Type B pancreatic cell (in vitro differentiated cells): ENCODE measurements at regions not wholly inside any gene's neighbourhood (a gene's known extent, or its start where the extent isn't known, plus 50 kb on each side); places are given as distances from the start of the nearest gene placed in this dataset.

Source experiments
- DNase-seq: peaks from one replicate; pipeline ENCODE4 v3.0.0; 2021; ENCODE audit warnings: mixed read lengths; ENCODE audit not compliant: unreplicated experiment; ENCODE audit errors: extremely low spot score
- H3K27ac Mint-ChIP-seq: 2 replicates; pipeline ENCODE4 v1.8.0; 2021; ENCODE audit warnings: mild to moderate bottlenecking, mixed read lengths
- H3K27me3 Mint-ChIP-seq: 2 replicates; pipeline ENCODE4 v1.8.0; 2021; ENCODE audit warnings: mixed read lengths
- H3K36me3 Mint-ChIP-seq: 2 replicates; pipeline ENCODE4 v1.8.0; 2021; ENCODE audit warnings: mixed read lengths
- H3K4me1 Mint-ChIP-seq: one replicate; pipeline ENCODE4 v1.8.0; 2021; ENCODE audit warnings: mixed read lengths; ENCODE audit not compliant: unreplicated experiment
- H3K4me3 Mint-ChIP-seq: 2 replicates; pipeline ENCODE4 v1.8.0; 2021; ENCODE audit warnings: mild to moderate bottlenecking, mixed read lengths
- H3K9me3 Mint-ChIP-seq: 2 replicates; pipeline ENCODE4 v1.8.0; 2021; ENCODE audit warnings: mixed read lengths
- TF ChIP-seq, protein P1 (sequence below): fragments of 200-600 bp; sonication (generic); conservative IDR thresholded peaks from 2 replicates; pipeline ENCODE4 v1.5.0; 2021; ENCODE audit warnings: antibody characterized with exemption, mild to moderate bottlenecking

GRCh38 chr20:57004951-57005933 lies 261.2 kb downstream of the BMP7 start:
- H3K36me3 Mint-ChIP-seq: no peaks in the 10 kb centered on the region

DNA sequence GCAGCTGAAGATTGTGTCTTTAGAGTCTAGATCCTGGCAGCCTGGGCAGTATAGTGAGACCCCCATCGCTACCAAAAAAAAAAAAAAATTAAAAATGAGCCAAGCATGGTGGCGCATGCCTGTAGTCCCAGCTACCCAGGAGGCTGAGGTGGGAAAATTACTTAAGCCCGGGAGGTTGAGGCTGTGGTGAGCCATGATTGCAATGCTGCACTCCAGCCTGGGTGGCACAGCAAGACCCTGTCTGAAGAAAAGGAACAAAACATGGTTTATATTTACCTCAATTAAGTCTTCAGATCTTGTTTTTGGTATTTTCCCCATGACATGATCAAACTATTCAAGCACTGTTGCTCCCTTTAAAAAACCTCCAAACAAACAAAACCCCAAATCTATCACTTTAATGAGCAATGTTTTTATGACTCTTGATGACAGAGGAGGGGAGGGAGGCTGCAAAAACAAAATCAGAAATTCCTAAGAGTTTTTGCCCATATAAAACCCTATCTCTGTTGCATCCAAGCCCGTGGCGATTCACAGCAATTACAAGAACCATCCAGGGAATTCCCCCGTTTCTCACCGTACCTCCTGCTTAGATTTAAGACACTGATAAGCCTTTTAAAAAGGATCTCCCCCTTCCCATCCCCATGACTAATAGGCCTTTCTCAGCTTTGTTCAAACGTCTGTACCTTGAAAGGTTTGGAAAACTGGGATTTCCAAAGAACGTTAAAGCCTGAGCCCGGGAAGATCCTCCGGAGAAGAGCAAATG lies 259.9 kb downstream of the BMP7 start:
- DNase-seq: no peak
- H3K4me1 Mint-ChIP-seq: peaks cover 27% of the 10 kb centered on the region
- H3K27me3 Mint-ChIP-seq: no peaks in the 10 kb centered on the region
- H3K4me3 Mint-ChIP-seq: peak overlapping the region; percentile 1
- TF ChIP-seq, protein P1, sequence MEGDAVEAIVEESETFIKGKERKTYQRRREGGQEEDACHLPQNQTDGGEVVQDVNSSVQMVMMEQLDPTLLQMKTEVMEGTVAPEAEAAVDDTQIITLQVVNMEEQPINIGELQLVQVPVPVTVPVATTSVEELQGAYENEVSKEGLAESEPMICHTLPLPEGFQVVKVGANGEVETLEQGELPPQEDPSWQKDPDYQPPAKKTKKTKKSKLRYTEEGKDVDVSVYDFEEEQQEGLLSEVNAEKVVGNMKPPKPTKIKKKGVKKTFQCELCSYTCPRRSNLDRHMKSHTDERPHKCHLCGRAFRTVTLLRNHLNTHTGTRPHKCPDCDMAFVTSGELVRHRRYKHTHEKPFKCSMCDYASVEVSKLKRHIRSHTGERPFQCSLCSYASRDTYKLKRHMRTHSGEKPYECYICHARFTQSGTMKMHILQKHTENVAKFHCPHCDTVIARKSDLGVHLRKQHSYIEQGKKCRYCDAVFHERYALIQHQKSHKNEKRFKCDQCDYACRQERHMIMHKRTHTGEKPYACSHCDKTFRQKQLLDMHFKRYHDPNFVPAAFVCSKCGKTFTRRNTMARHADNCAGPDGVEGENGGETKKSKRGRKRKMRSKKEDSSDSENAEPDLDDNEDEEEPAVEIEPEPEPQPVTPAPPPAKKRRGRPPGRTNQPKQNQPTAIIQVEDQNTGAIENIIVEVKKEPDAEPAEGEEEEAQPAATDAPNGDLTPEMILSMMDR: no peak
- peak overlapping the region; percentile 36 for H3K27ac Mint-ChIP-seq
- no peaks in the 10 kb centered on the region for H3K36me3 Mint-ChIP-seq
- H3K9me3 Mint-ChIP-seq: no peaks in the 10 kb centered on the region

More at GRCh38 chr20:57004951-57005933, 261.2 kb downstream of the BMP7 start:
- Mint-ChIP-seq H3K4me1 (peaks cover 27% of the 10 kb centered on the region), H3K27me3 (no peaks in the 10 kb centered on the region), H3K9me3 (no peaks in the 10 kb centered on the region), H3K4me3 (no peak overlapping the region), H3K27ac (no peak overlapping the region)
- TF ChIP-seq, protein P1: no peak
- DNase-seq: no peak

DNA sequence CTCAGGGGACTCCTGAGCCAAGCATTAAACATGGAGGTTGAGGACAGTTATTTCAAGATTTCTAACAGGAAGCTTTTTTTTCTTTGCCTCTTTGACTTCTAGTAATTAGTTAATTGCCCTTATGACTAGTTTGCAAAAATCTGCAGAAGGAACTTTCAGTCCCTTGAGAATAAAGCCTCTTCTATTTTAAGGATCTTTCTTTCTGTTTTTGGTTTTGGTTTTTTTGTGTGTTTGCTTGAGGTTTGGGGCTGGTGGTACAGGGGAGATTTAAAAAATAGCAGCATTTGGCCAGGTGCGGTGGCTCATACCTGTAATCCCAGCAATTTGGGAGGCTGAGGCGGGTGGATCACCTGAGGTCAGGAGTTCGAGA lies 259.3 kb downstream of the BMP7 start:
- Mint-ChIP-seq H3K27ac (peak overlapping the region; percentile 36), H3K27me3 (no peaks in the 10 kb centered on the region), H3K4me3 (peak overlapping the region; percentile 1), H3K4me1 (peaks cover 27% of the 10 kb centered on the region), H3K9me3 (no peaks in the 10 kb centered on the region), H3K36me3 (no peaks in the 10 kb centered on the region)
- no peak for DNase-seq
- TF ChIP-seq, protein P1: no peak

DNA sequence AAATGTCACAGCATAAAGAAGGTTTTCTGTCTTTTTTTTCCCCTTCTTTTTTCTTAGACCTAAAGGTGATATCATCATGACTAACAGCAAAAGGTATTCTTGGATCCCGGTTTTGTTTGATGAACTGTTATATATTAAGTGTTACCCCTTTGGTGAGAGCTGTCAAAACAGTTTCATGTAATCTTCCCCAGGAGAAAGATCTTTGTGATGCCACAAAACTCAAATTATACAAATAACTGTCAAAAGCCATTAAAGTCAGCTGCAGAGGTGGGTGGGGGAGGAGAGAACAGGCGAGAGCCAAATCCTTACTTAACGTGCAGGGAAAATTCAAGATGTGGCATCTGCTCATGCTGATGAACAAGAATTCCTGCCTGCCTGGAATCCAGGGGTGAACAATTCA lies 258.2 kb downstream of the BMP7 start:
- DNase-seq: no peak
- Mint-ChIP-seq H3K36me3 (no peaks in the 10 kb centered on the region), H3K4me1 (peaks cover 31% of the 10 kb centered on the region), H3K4me3 (peak overlapping the region; percentile 30), H3K9me3 (no peaks in the 10 kb centered on the region), H3K27ac (peak overlapping the region; percentile 67), H3K27me3 (no peaks in the 10 kb centered on the region)
- TF ChIP-seq, protein P1: no peak

GRCh38 chr20:57009355-57009754 lies 257.1 kb downstream of the BMP7 start:
- TF ChIP-seq, protein P1: no peak
- Mint-ChIP-seq H3K4me3 (no peak overlapping the region), H3K9me3 (no peaks in the 10 kb centered on the region), H3K4me1 (peaks cover 38% of the 10 kb centered on the region), H3K27me3 (no peaks in the 10 kb centered on the region), H3K27ac (no peak overlapping the region), H3K36me3 (no peaks in the 10 kb centered on the region)
- DNase-seq: no peak
